ENCODE measurements at regions not wholly inside any gene's neighbourhood (a gene's known extent, or its start where the extent isn't known, plus 50 kb on each side); places are given as distances from the start of the nearest gene placed in this dataset.

- Histone ChIP-seq H4K20me1 (replicated peaks; ENCODE audit: insufficient read depth) (peaks cover 12% of the 10 kb centered on the region; the same call in 1 of the 2 replicates), H3K4me2 (no peak overlapping the region), H3K4me1 (ENCODE audit: insufficient read depth) (no peaks in the 10 kb centered on the region), H3K36me3 (ENCODE audit: insufficient read depth) (no peaks in the 10 kb centered on the region), H3K4me3 (no peak overlapping the region), H3K27ac (ENCODE audit: low read depth) (no peak overlapping the region), H3K79me2 (replicated peaks; ENCODE audit: insufficient read depth) (no peaks in the 10 kb centered on the region), H3K9me2 (ENCODE audit: insufficient read depth) (no peaks in the 10 kb centered on the region), H3K27me3 (ENCODE audit: insufficient read depth) (peaks cover 94% of the 10 kb centered on the region), H3F3A (replicated peaks; ENCODE audit: low read depth) (no peaks in the 10 kb centered on the region), H2AFZ (no peak overlapping the region)
- no peak overlapping the region for H3K27ac Mint-ChIP-seq
- DNase-seq (ENCODE audit: low spot score) (peak; percentile 62), ATAC-seq (peak; percentile 90)
- H3K4me3 Mint-ChIP-seq: no peak overlapping the region
- H3K4me1 Mint-ChIP-seq: peaks cover 6% of the 10 kb centered on the region; the same call in 2 of the 3 replicates
- H3K36me3 Mint-ChIP-seq (ENCODE audit: low read depth): no peaks in the 10 kb centered on the region
- TF ChIP-seq POLR2AphosphoS5 (IDR thresholded peaks at IDR 0.05; ENCODE audit: low read depth): 0 out of 2 replicates have a peak, but pooled peaks have one; percentile 34
- TF ChIP-seq, protein P1, sequence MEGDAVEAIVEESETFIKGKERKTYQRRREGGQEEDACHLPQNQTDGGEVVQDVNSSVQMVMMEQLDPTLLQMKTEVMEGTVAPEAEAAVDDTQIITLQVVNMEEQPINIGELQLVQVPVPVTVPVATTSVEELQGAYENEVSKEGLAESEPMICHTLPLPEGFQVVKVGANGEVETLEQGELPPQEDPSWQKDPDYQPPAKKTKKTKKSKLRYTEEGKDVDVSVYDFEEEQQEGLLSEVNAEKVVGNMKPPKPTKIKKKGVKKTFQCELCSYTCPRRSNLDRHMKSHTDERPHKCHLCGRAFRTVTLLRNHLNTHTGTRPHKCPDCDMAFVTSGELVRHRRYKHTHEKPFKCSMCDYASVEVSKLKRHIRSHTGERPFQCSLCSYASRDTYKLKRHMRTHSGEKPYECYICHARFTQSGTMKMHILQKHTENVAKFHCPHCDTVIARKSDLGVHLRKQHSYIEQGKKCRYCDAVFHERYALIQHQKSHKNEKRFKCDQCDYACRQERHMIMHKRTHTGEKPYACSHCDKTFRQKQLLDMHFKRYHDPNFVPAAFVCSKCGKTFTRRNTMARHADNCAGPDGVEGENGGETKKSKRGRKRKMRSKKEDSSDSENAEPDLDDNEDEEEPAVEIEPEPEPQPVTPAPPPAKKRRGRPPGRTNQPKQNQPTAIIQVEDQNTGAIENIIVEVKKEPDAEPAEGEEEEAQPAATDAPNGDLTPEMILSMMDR (conservative IDR thresholded peaks at IDR 0.05; ENCODE audit: low read depth in 2 of 2): no peak
- TF ChIP-seq NANOG (IDR thresholded peaks at IDR 0.05; ENCODE audit: borderline replicate concordance): peak; percentile 80
- peaks cover 61% of the 10 kb centered on the region for H3K27me3 Mint-ChIP-seq (ENCODE audit: insufficient read depth, low read depth, poor library complexity)
- H3K9me3 Mint-ChIP-seq: no peaks in the 10 kb centered on the region
Measured at GRCh38 chr6:54689620-54690019, 157.0 kb upstream of the FAM83B start.

- peaks cover 85% of the 10 kb centered on the region for H3K27me3 ChIP-seq (ENCODE audit: insufficient read depth)
- H3K27ac ChIP-seq (ENCODE audit: low read depth): no peak overlapping the region
- no peak for DNase-seq (ENCODE audit: low spot score)
- H3K79me2 ChIP-seq (replicated peaks; ENCODE audit: insufficient read depth): no peaks in the 10 kb centered on the region
- H4K20me1 ChIP-seq (replicated peaks; ENCODE audit: insufficient read depth): peaks cover 12% of the 10 kb centered on the region; the same call in 1 of the 2 replicates
- no peaks in the 10 kb centered on the region for H3K4me1 ChIP-seq (ENCODE audit: insufficient read depth)
- Mint-ChIP-seq H3K4me1 (peaks cover 6% of the 10 kb centered on the region; the same call in 2 of the 3 replicates), H3K9me3 (no peaks in the 10 kb centered on the region), H3K27me3 (ENCODE audit: insufficient read depth, low read depth, poor library complexity) (peaks cover 59% of the 10 kb centered on the region), H3K4me3 (no peak overlapping the region), H3K36me3 (ENCODE audit: low read depth) (no peaks in the 10 kb centered on the region), H3K27ac (no peak overlapping the region)
- no peak overlapping the region for H3K4me2 ChIP-seq
- no peak for ATAC-seq
- H3K4me3 ChIP-seq: no peak overlapping the region
- no peaks in the 10 kb centered on the region for H3K36me3 ChIP-seq (ENCODE audit: insufficient read depth)
- H2AFZ ChIP-seq: no peak overlapping the region
- no peak for TF ChIP-seq REST (IDR thresholded peaks at IDR 0.05; ENCODE audit: unreplicated experiment)
- TF ChIP-seq ZNF462 (CRISPR knock-in tag; IDR thresholded peaks at IDR 0.05): no peak
- no peak for TF ChIP-seq CREB1 (CRISPR knock-in tag; IDR thresholded peaks at IDR 0.05; ENCODE audit: low read depth)
- no peaks in the 10 kb centered on the region for H3K9me2 ChIP-seq (ENCODE audit: insufficient read depth)
- no peaks in the 10 kb centered on the region for H3F3A ChIP-seq (replicated peaks; ENCODE audit: low read depth)
Measured at GRCh38 chr6:54690596-54690995, 156.0 kb upstream of the FAM83B start.
